AG09309 (cell line): ENCODE measurements at regions not wholly inside any gene's neighbourhood (a gene's known extent, or its start where the extent isn't known, plus 50 kb on each side); places are given as distances from the start of the nearest gene placed in this dataset.

Experiments
- DNase-seq: peaks from one replicate; pipeline ENCODE4 v3.0.0-alpha.2; 2010; ENCODE audit warnings: low read depth
- H3K4me3 ChIP-seq: 2 replicates; pipeline ENCODE4 v1.5.1; 2011; ENCODE audit warnings: mild to moderate bottlenecking, low read depth, low read length, moderate library complexity; ENCODE audit not compliant: control insufficient read depth
- CTCF ChIP-seq: IDR thresholded peaks from 2 replicates; pipeline ENCODE4 v1.5.1; 2011; ENCODE audit warnings: mild to moderate bottlenecking, low read depth, low read length, inconsistent platforms; ENCODE audit not compliant: insufficient read depth, control insufficient read depth; ENCODE audit errors: missing control alignments

- no peak overlapping the region for H3K4me3 ChIP-seq
- TF ChIP-seq CTCF = no peak
- no peak for DNase-seq
Observed at GRCh38 chr4:149280806-149281205, 534.8 kb downstream of the IQCM start.

DNA sequence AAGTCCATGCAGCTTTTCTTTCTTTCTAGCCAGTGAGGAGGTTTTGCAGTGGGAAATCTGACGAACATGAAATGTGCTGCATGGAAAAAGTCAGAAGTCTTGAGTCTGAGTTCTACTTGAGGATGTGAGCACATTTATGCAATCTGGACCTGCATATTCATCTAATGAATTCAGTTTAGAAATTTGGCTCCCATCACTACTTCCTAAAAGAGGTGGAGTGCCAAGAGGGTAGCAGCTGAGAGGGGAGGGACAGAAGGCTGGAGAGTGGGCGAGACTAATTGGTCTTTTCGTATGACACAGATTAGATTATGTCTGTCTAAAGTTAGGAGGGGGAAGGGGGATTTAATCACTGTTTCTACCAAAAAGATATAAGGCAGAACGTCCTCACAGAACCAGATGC is 535.9 kb downstream of the IQCM start:
- TF ChIP-seq CTCF = no peak
- H3K4me3 ChIP-seq = no peak overlapping the region
- DNase-seq = no peak

- no peak for TF ChIP-seq CTCF
- H3K4me3 ChIP-seq = no peak overlapping the region
- DNase-seq = no peak
Observed at GRCh38 chr4:149279331-149279730, 536.3 kb downstream of the IQCM start.

- no peak for DNase-seq
- no peak for TF ChIP-seq CTCF
- no peak overlapping the region for H3K4me3 ChIP-seq
Observed at GRCh38 chr4:149277705-149278104, 537.9 kb downstream of the IQCM start.

GRCh38 chr4:149269835-149270234 is 545.8 kb downstream of the IQCM start:
- DNase-seq = no peak
- H3K4me3 ChIP-seq = no peak overlapping the region
- TF ChIP-seq CTCF = no peak

- H3K4me3 ChIP-seq = no peak overlapping the region
- no peak for DNase-seq
- TF ChIP-seq CTCF = no peak
Observed at GRCh38 chr4:149266301-149266700, 549.3 kb downstream of the IQCM start.

- DNase-seq = no peak
- no peak for TF ChIP-seq CTCF
- H3K4me3 ChIP-seq = no peak overlapping the region
Observed at GRCh38 chr4:149265645-149266044, 550.0 kb downstream of the IQCM start.
